ENCODE measurements at regions not wholly inside any gene's neighbourhood (a gene's known extent, or its start where the extent isn't known, plus 50 kb on each side); places are given as distances from the start of the nearest gene placed in this dataset.

GRCh38 chr2:16375351-16375750, 290.3 kb downstream of the CYRIA start:
- H3K4me1 ChIP-seq (ENCODE audit: control insufficient read depth in 1 of 2, low read depth in 2 of 2) = no peaks in the 10 kb centered on the region
- ATAC-seq (ENCODE audit: insufficient number of reproducible peaks, low FRiP score, low read depth) (no peak), DNase-seq (ENCODE audit: low spot score) (no peak)
- H3K36me3 ChIP-seq = no peaks in the 10 kb centered on the region
- no peaks in the 10 kb centered on the region for H3K27me3 ChIP-seq (replicated peaks; ENCODE audit: insufficient read depth)
- no peaks in the 10 kb centered on the region for H3K9me3 ChIP-seq
- H3K27ac ChIP-seq = no peak overlapping the region
- no peak for TF ChIP-seq CTCF (IDR thresholded peaks at IDR 0.05)
- H3K4me3 ChIP-seq = no peak overlapping the region

GRCh38 chr2:16374671-16375070, 291.0 kb downstream of the CYRIA start:
- no peaks in the 10 kb centered on the region for H3K4me1 ChIP-seq (ENCODE audit: control insufficient read depth in 1 of 2, low read depth in 2 of 2)
- no peak for ATAC-seq (ENCODE audit: insufficient number of reproducible peaks, low FRiP score, low read depth)
- no peaks in the 10 kb centered on the region for H3K36me3 ChIP-seq
- no peaks in the 10 kb centered on the region for H3K9me3 ChIP-seq
- no peak overlapping the region for H3K4me3 ChIP-seq
- TF ChIP-seq CTCF (IDR thresholded peaks at IDR 0.05) = no peak
- no peaks in the 10 kb centered on the region for H3K27me3 ChIP-seq (replicated peaks; ENCODE audit: insufficient read depth)
- no peak for DNase-seq (ENCODE audit: low spot score)
- H3K27ac ChIP-seq = no peak overlapping the region

GRCh38 chr2:16373341-16373740, 292.3 kb downstream of the CYRIA start:
- no peak for TF ChIP-seq CTCF (IDR thresholded peaks at IDR 0.05)
- no peak overlapping the region for H3K27ac ChIP-seq

GRCh38 chr2:16371751-16372150, 293.9 kb downstream of the CYRIA start:
- TF ChIP-seq CTCF (IDR thresholded peaks at IDR 0.05) = no peak
- Histone ChIP-seq H3K36me3 (no peaks in the 10 kb centered on the region), H3K4me3 (no peak overlapping the region), H3K9me3 (no peaks in the 10 kb centered on the region), H3K27me3 (replicated peaks; ENCODE audit: insufficient read depth) (no peaks in the 10 kb centered on the region), H3K27ac (no peak overlapping the region), H3K4me1 (ENCODE audit: control insufficient read depth in 1 of 2, low read depth in 2 of 2) (no peaks in the 10 kb centered on the region)
- DNase-seq (ENCODE audit: low spot score) (no peak), ATAC-seq (ENCODE audit: insufficient number of reproducible peaks, low FRiP score, low read depth) (no peak)

More at GRCh38 chr2:16373341-16373740, 292.3 kb downstream of the CYRIA start:
- Histone ChIP-seq H3K4me1 (ENCODE audit: control insufficient read depth in 1 of 2, low read depth in 2 of 2) (no peaks in the 10 kb centered on the region), H3K4me3 (no peak overlapping the region), H3K27me3 (replicated peaks; ENCODE audit: insufficient read depth) (no peaks in the 10 kb centered on the region), H3K36me3 (no peaks in the 10 kb centered on the region), H3K9me3 (no peaks in the 10 kb centered on the region)
- ATAC-seq (ENCODE audit: insufficient number of reproducible peaks, low FRiP score, low read depth) (no peak), DNase-seq (ENCODE audit: low spot score) (no peak)

- ATAC-seq (ENCODE audit: insufficient number of reproducible peaks, low FRiP score, low read depth) = no peak
- no peak for TF ChIP-seq CTCF (IDR thresholded peaks at IDR 0.05)
Observed at GRCh38 chr2:16368951-16369350, 296.7 kb downstream of the CYRIA start.

More at GRCh38 chr2:16368951-16369350, 296.7 kb downstream of the CYRIA start:
- Histone ChIP-seq H3K9me3 (no peaks in the 10 kb centered on the region), H3K4me1 (ENCODE audit: control insufficient read depth in 1 of 2, low read depth in 2 of 2) (no peaks in the 10 kb centered on the region), H3K27me3 (replicated peaks; ENCODE audit: insufficient read depth) (no peaks in the 10 kb centered on the region), H3K36me3 (no peaks in the 10 kb centered on the region), H3K27ac (no peak overlapping the region), H3K4me3 (no peak overlapping the region)
- no peak for DNase-seq (ENCODE audit: low spot score)
